A549 (cell line): ENCODE measurements at regions not wholly inside any gene's neighbourhood (a gene's known extent, or its start where the extent isn't known, plus 50 kb on each side); places are given as distances from the start of the nearest gene placed in this dataset.

Experiments used
- ATAC-seq, 2 experiments: fragments of 200-7000 bp in 1 of 2; fragments of >200 bp in 1 of 2; cut with Nextera tagmentation in 1 of 2; cut with Tn5 transposase in 1 of 2; 3 replicates each; pipeline versions ENCODE4 v1.8.0 to v1.9.1; 2018 to 2020; ENCODE audit warnings: mild to moderate bottlenecking in 1 of 2, moderate library complexity in 1 of 2
- CTCF ChIA-PET: fragments of 300-600 bp; sonication (Branson Sonifier 250); formaldehyde crosslinking; extraction: SDS; loops from one replicate; lab custom pipeline; 2021; ENCODE audit warnings: antibody characterized with exemption, inconsistent platforms; lab: Yijun Ruan, JAX
- POLR2A ChIA-PET: fragments of 350-600 bp; formaldehyde crosslinking; extraction: SDS; loops from one replicate; lab custom pipeline; 2021; ENCODE audit warnings: antibody characterized with exemption, inconsistent platforms; lab: Yijun Ruan, JAX
- DNase-seq, 2 experiments: peaks; one replicate each; pipeline versions ENCODE4 v3.0.0 to v3.0.0-alpha.2; 2011 to 2016; ENCODE audit warnings: low read depth in 1 of 2, low spot score in 1 of 2
- FAIRE-seq: peaks from 2 replicates; lab custom pipeline; 2011; peaks lifted over from hg19 to GRCh38; lab: Jason Lieb, UNC
- H3K27ac ChIP-seq, 2 experiments: fragments of >200 bp; sonication (Bioruptor Twin); formaldehyde crosslinking; 3 replicates each; pipeline ENCODE4 v1.5.1; 2016 to 2017
- H3K4me1 ChIP-seq: fragments of >200 bp; sonication (Bioruptor Twin); formaldehyde crosslinking; 3 replicates; pipeline ENCODE4 v1.6.1; 2016
- H3K4me2 ChIP-seq: fragments of >200 bp; sonication (Bioruptor Twin); formaldehyde crosslinking; 3 replicates; pipeline ENCODE4 v1.6.1; 2016
- H3K4me3 ChIP-seq: fragments of >200 bp; sonication (Bioruptor Twin); formaldehyde crosslinking; 3 replicates; pipeline ENCODE4 v1.5.1; 2016
- H3K9me3 ChIP-seq: fragments of >200 bp; sonication (Bioruptor Twin); formaldehyde crosslinking; 3 replicates; pipeline ENCODE4 v1.6.1; 2016
- BHLHE40 ChIP-seq: IDR thresholded peaks from 2 replicates; pipeline ENCODE4 v1.6.1; 2012; ENCODE audit warnings: low read depth, low read length, inconsistent platforms
- CEBPB ChIP-seq, 2 experiments: fragments of >200 bp in 1 of 2; sonication (Bioruptor Twin) in 1 of 2; formaldehyde crosslinking in 1 of 2; IDR thresholded peaks; 2 replicates each; pipeline ENCODE4 v1.6.1; 2012 to 2016
- CHD2 ChIP-seq: fragments of 150-350 bp; IDR thresholded peaks from 2 replicates; pipeline ENCODE4 v1.6.1; 2014; ENCODE audit warnings: low read length; ENCODE audit not compliant: partially characterized antibody
- FOSB ChIP-seq: fragments of 250-450 bp; sonication (Bioruptor Pico); IDR thresholded peaks from 2 replicates; pipeline ENCODE4 v1.5.0; 2020; ENCODE audit warnings: mild to moderate bottlenecking, moderate library complexity
- HDAC2 ChIP-seq: fragments of 200-600 bp; sonication (generic); IDR thresholded peaks from 2 replicates; pipeline ENCODE4 v1.6.1; 2016
- HOXB5 ChIP-seq: fragments of 250-450 bp; sonication (Bioruptor Pico); IDR thresholded peaks from 2 replicates; pipeline ENCODE4 v1.5.0; 2020; ENCODE audit warnings: mild to moderate bottlenecking, moderate library complexity
- MAFK ChIP-seq: fragments of 450-650 bp; IDR thresholded peaks from 2 replicates; pipeline ENCODE4 v1.6.1; 2014; ENCODE audit not compliant: partially characterized antibody
- NPAS2 ChIP-seq: fragments of 250-450 bp; sonication (Bioruptor Pico); IDR thresholded peaks from 2 replicates; pipeline ENCODE4 v1.8.0; 2022; ENCODE audit warnings: mild to moderate bottlenecking, moderate library complexity, borderline replicate concordance
- PHF8 ChIP-seq: fragments of 200-600 bp; sonication (generic); IDR thresholded peaks from 2 replicates; pipeline ENCODE4 v1.6.1; 2016; ENCODE audit warnings: low read depth, mild to moderate bottlenecking, antibody characterized with exemption, moderate library complexity, borderline replicate concordance
- POLR2AphosphoS2 ChIP-seq: conservative IDR thresholded peaks from 2 replicates; pipeline ENCODE4 v1.6.1; 2012; ENCODE audit warnings: low read length, improper control_type of control experiment, inconsistent platforms
- RAD21 ChIP-seq, 2 experiments: fragments of >200 bp in 1 of 2; sonication (Bioruptor Twin) in 1 of 2; formaldehyde crosslinking in 1 of 2; IDR thresholded peaks in 1 of 2; conservative IDR thresholded peaks in 1 of 2; 2 replicates in 1 of 2; 3 replicates in 1 of 2; pipeline ENCODE4 v1.6.1; 2012 to 2018; ENCODE audit warnings: inconsistent platforms in 1 of 2
- RNF2 ChIP-seq: fragments of 200-600 bp; sonication (generic); IDR thresholded peaks from 2 replicates; pipeline ENCODE4 v1.6.1; 2016; ENCODE audit warnings: low read depth, mild to moderate bottlenecking, antibody characterized with exemption, moderate library complexity, borderline replicate concordance
- ZSCAN20 ChIP-seq: fragments of 250-450 bp; sonication (Bioruptor Pico); IDR thresholded peaks from 2 replicates; pipeline ENCODE4 v1.8.0; 2022; ENCODE audit warnings: mild to moderate bottlenecking, moderate library complexity
- WGBS: methylation state at CpG from one replicate; pipeline ENCODE4 v1.1.6; 2017; ENCODE audit errors: missing lambda C conversion rate; 5-methylcytosine and 5-hydroxymethylcytosine counted together
- TF ChIP-seq, protein P1 (sequence below): IDR thresholded peaks from 2 replicates; pipeline ENCODE4 v1.6.1; 2012
- TF ChIP-seq, protein P2 (sequence below): fragments of 200-600 bp; sonication (generic); IDR thresholded peaks from 2 replicates; pipeline ENCODE4 v1.6.1; 2016; ENCODE audit warnings: antibody characterized with exemption, mild to moderate bottlenecking, moderate library complexity
- TF ChIP-seq, protein P3 (sequence below): IDR thresholded peaks from 2 replicates; pipeline ENCODE4 v1.6.1; 2012
- TF ChIP-seq, protein P4 (sequence below): fragments of >200 bp; sonication (Bioruptor Twin); formaldehyde crosslinking; IDR thresholded peaks from 3 replicates; pipeline ENCODE4 v1.5.1; 2016

DNA sequence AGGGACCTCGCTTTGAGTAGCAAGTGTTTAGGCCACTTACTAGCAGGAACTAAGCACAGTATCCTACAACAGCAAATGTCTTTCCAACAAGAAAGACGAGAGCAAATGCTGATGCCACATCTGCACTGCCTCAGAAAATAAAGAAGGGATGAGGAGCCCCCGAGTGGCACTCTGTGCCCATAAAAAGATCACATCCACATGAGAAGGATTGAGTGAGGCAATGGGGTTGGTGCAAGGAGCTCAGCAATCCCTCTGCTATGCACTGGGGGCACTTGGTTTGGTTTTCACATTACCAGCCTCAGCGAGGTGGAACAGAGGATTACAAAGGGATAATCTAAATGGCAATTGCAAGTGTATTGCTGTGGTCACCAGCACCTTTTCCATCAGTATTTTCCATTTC, 252.8 kb upstream of the SLC7A11 start (continued):
- TF ChIP-seq NPAS2 (CRISPR knock-in tag): no peak

DNA sequence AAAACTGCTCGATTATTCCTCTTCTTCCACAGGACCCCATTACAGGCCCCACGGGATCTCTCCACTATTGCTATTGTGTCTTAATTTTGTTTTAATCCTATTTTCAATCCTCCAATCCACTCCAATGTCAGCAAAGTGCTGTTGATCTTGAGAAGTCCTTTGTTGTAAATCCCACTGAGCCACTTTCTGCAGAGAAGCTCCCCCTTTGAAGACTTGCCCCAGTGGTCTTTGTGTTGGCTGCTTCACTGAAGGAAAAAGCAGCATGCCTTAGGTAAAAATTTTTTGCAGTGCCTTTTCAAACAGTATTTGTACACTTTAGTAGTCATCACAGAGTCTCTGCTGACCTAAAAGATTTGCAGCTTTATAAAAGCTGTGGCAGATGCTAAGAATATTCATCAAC, 252.0 kb upstream of the SLC7A11 start:
- ChIA-PET CTCF (no interaction called here), POLR2A (no interaction called here)
- TF ChIP-seq BHLHE40: no peak
- no peak for TF ChIP-seq RNF2
- no peak for TF ChIP-seq ZSCAN20
- Histone ChIP-seq H3K4me1 (no peaks in the 10 kb centered on the region), H3K9me3 (no peaks in the 10 kb centered on the region), H3K4me2 (no peak overlapping the region), H3K4me3 (no peak overlapping the region), H3K27ac (no peak overlapping the region)
- 72% methylated on average over 2 of the region's 2 CpGs for WGBS
- DNase-seq (no peak), FAIRE-seq (no peak), ATAC-seq (no peak)

DNA sequence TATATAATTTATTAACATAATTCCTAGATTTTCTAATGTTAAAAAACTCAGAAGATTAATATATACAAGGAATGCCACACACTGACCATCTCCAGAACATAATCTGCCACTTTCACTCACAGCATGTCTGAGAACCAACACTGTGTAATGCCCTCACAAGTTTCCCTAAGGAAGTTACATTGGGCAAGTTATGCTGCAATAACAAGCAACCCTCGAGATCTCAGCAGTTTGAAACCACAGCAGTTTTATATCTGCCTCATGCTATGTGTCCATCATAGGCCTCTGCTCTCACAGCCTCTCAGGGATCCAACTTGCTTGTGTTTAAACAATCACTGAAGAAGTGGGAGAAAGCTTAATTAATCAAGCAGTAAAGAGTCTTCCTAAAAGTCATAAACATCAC, 250.0 kb upstream of the SLC7A11 start:
- Histone ChIP-seq H3K4me3 (no peak overlapping the region), H3K9me3 (no peaks in the 10 kb centered on the region), H3K27ac (no peak overlapping the region), H3K4me1 (no peaks in the 10 kb centered on the region), H3K4me2 (no peak overlapping the region)
- TF ChIP-seq CHD2 (no peak), HOXB5 (no peak), RAD21 (conservative IDR thresholded peaks at IDR 0.05 in 1 of 2, IDR thresholded peaks at IDR 0.05 in 1 of 2) (no peak), PHF8 (no peak), HDAC2 (no peak), FOSB (CRISPR knock-in tag) (no peak), POLR2AphosphoS2 (no peak), CEBPB (IDR thresholded peaks at IDR 0.05) (no peak), MAFK (no peak)
- TF ChIP-seq, protein P1, sequence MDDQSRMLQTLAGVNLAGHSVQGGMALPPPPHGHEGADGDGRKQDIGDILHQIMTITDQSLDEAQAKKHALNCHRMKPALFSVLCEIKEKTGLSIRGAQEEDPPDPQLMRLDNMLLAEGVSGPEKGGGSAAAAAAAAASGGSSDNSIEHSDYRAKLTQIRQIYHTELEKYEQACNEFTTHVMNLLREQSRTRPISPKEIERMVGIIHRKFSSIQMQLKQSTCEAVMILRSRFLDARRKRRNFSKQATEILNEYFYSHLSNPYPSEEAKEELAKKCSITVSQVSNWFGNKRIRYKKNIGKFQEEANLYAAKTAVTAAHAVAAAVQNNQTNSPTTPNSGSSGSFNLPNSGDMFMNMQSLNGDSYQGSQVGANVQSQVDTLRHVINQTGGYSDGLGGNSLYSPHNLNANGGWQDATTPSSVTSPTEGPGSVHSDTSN: no peak
- TF ChIP-seq, protein P2, sequence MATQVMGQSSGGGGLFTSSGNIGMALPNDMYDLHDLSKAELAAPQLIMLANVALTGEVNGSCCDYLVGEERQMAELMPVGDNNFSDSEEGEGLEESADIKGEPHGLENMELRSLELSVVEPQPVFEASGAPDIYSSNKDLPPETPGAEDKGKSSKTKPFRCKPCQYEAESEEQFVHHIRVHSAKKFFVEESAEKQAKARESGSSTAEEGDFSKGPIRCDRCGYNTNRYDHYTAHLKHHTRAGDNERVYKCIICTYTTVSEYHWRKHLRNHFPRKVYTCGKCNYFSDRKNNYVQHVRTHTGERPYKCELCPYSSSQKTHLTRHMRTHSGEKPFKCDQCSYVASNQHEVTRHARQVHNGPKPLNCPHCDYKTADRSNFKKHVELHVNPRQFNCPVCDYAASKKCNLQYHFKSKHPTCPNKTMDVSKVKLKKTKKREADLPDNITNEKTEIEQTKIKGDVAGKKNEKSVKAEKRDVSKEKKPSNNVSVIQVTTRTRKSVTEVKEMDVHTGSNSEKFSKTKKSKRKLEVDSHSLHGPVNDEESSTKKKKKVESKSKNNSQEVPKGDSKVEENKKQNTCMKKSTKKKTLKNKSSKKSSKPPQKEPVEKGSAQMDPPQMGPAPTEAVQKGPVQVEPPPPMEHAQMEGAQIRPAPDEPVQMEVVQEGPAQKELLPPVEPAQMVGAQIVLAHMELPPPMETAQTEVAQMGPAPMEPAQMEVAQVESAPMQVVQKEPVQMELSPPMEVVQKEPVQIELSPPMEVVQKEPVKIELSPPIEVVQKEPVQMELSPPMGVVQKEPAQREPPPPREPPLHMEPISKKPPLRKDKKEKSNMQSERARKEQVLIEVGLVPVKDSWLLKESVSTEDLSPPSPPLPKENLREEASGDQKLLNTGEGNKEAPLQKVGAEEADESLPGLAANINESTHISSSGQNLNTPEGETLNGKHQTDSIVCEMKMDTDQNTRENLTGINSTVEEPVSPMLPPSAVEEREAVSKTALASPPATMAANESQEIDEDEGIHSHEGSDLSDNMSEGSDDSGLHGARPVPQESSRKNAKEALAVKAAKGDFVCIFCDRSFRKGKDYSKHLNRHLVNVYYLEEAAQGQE: no peak
- TF ChIP-seq, protein P3, sequence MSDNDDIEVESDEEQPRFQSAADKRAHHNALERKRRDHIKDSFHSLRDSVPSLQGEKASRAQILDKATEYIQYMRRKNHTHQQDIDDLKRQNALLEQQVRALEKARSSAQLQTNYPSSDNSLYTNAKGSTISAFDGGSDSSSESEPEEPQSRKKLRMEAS: no peak
- TF ChIP-seq, protein P4, sequence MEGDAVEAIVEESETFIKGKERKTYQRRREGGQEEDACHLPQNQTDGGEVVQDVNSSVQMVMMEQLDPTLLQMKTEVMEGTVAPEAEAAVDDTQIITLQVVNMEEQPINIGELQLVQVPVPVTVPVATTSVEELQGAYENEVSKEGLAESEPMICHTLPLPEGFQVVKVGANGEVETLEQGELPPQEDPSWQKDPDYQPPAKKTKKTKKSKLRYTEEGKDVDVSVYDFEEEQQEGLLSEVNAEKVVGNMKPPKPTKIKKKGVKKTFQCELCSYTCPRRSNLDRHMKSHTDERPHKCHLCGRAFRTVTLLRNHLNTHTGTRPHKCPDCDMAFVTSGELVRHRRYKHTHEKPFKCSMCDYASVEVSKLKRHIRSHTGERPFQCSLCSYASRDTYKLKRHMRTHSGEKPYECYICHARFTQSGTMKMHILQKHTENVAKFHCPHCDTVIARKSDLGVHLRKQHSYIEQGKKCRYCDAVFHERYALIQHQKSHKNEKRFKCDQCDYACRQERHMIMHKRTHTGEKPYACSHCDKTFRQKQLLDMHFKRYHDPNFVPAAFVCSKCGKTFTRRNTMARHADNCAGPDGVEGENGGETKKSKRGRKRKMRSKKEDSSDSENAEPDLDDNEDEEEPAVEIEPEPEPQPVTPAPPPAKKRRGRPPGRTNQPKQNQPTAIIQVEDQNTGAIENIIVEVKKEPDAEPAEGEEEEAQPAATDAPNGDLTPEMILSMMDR: no peak
- no peak for ATAC-seq
- no peak for DNase-seq
- ChIA-PET CTCF (interaction anchor here (1.6 kb wide), 1 partner anchor 11 kb away, joined by 4 read pairs; no protein-coding TSS in a partner anchor), POLR2A (no interaction called here)
- no peak for FAIRE-seq
- WGBS: 36% methylated on average over 1 of the region's 1 CpG
